ENCODE measurements at regions not wholly inside any gene's neighbourhood (a gene's known extent, or its start where the extent isn't known, plus 50 kb on each side); places are given as distances from the start of the nearest gene placed in this dataset.

DNA sequence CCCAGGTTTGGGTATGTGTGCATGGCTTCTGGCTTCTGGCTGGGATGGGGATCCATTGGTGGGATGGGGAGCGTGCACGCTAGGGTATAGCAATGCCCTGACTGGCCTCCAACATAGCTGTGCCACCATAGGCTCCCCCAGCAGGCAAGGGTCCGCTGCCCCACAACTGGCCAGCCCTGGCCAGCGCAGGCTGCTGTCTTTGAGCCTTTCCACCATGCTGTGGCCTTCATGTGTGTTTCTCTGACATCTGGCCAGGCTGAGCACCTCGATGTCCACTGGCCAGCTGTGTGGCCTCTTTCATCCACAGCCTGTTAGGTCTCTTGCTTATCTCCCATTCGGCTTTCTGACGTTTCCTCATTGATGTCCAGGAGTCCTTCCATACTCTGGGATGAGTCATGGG is 231.3 kb downstream of the NDUFA10 start:
- Histone ChIP-seq H4K20me1 (ENCODE audit: control insufficient read depth, insufficient read depth) (no peaks in the 10 kb centered on the region), H3K27ac (ENCODE audit: control insufficient read depth, insufficient read depth) (no peak overlapping the region), H3K4me1 (ENCODE audit: control insufficient read depth, insufficient read depth, low read length) (no peaks in the 10 kb centered on the region), H3K4me2 (ENCODE audit: control insufficient read depth, insufficient read depth) (no peak overlapping the region), H3K27me3 (replicated peaks in 1 of 2; ENCODE audit: control insufficient read depth in 2 of 2, insufficient read depth in 2 of 2, low read length in 1 of 2) (0 out of 4 replicates have a peak, but pooled peaks cover 0 to 1% of the 10 kb centered on the region in 2 experiments), H3K4me3 (no peak overlapping the region), H3K9me3 (replicated peaks; ENCODE audit: control insufficient read depth, insufficient read depth, low read length) (no peaks in the 10 kb centered on the region), H3K79me2 (ENCODE audit: control insufficient read depth, insufficient read depth, low read length) (no peaks in the 10 kb centered on the region), H3K9ac (ENCODE audit: control insufficient read depth, insufficient read depth, low read length) (no peak overlapping the region), H3K36me3 (ENCODE audit: control insufficient read depth in 2 of 2, insufficient read depth in 2 of 2, low read length in 1 of 2) (no peaks in the 10 kb centered on the region), H2AFZ (ENCODE audit: control insufficient read depth, low read depth, low read length) (no peak overlapping the region)
- FAIRE-seq, result no peak
- BruUV-seq (replicated peaks), result no TSS peak
- DNase-seq (ENCODE audit: low read depth, low spot score), result no peak
- POLR2A ChIA-PET, result no interaction called here
- RAD21 ChIA-PET (ENCODE audit: unreplicated experiment), result no interaction called here
- in situ Hi-C loops (cut with MboI), result no loop called here
- SMC1A ChIA-PET (ENCODE audit: uncharacterized antibody, unreplicated experiment), result no interaction called here
- TF ChIP-seq SIN3A (IDR thresholded peaks at IDR 0.05; ENCODE audit: low read depth, low read length), result no peak
- CTCF ChIA-PET, result no interaction called here
- intact Hi-C loops (cut with micrococcal nuclease; ENCODE audit: unreplicated experiment), result no loop called here
- WGBS (ENCODE audit: insufficient coverage, insufficient replicate concordance, low lambda C conversion rate, missing lambda C conversion rate), result 34% methylated on average over 7 of the region's 7 CpGs
- ATAC-seq, result no peak

GRCh38 chr2:239793086-239793485 is 232.1 kb downstream of the NDUFA10 start:
- intact Hi-C loops (cut with micrococcal nuclease; ENCODE audit: unreplicated experiment), result no loop called here
- H3K36me3 ChIP-seq (ENCODE audit: control insufficient read depth in 2 of 2, insufficient read depth in 2 of 2, low read length in 1 of 2), result no peaks in the 10 kb centered on the region
- DNase-seq (ENCODE audit: low read depth, low spot score), result no peak
- no peaks in the 10 kb centered on the region for H3K4me1 ChIP-seq (ENCODE audit: control insufficient read depth, insufficient read depth, low read length)
- H3K9ac ChIP-seq (ENCODE audit: control insufficient read depth, insufficient read depth, low read length), result no peak overlapping the region
- ChIA-PET CTCF (no interaction called here), SMC1A (ENCODE audit: uncharacterized antibody, unreplicated experiment) (no interaction called here), RAD21 (ENCODE audit: unreplicated experiment) (no interaction called here), POLR2A (no interaction called here)
- WGBS (ENCODE audit: insufficient coverage, insufficient replicate concordance, low lambda C conversion rate, missing lambda C conversion rate), result 31% methylated on average over 5 of the region's 5 CpGs
- no peak overlapping the region for H3K4me3 ChIP-seq
- no peak for ATAC-seq
- BruUV-seq (replicated peaks), result no TSS peak
- no peak overlapping the region for H3K27ac ChIP-seq (ENCODE audit: control insufficient read depth, insufficient read depth)
- no peak overlapping the region for H2AFZ ChIP-seq (ENCODE audit: control insufficient read depth, low read depth, low read length)
- in situ Hi-C loops (cut with MboI), result no loop called here
- no peak for FAIRE-seq
- H3K4me2 ChIP-seq (ENCODE audit: control insufficient read depth, insufficient read depth), result no peak overlapping the region
- 0 out of 4 replicates have a peak, but pooled peaks cover 0 to 1% of the 10 kb centered on the region in 2 experiments for H3K27me3 ChIP-seq (replicated peaks in 1 of 2; ENCODE audit: control insufficient read depth in 2 of 2, insufficient read depth in 2 of 2, low read length in 1 of 2)
- H3K9me3 ChIP-seq (replicated peaks; ENCODE audit: control insufficient read depth, insufficient read depth, low read length), result no peaks in the 10 kb centered on the region
- H4K20me1 ChIP-seq (ENCODE audit: control insufficient read depth, insufficient read depth), result no peaks in the 10 kb centered on the region
- H3K79me2 ChIP-seq (ENCODE audit: control insufficient read depth, insufficient read depth, low read length), result no peaks in the 10 kb centered on the region
- TF ChIP-seq ZSCAN29 (IDR thresholded peaks at IDR 0.05) (no peak), POLR2AphosphoS2 (IDR thresholded peaks at IDR 0.05; ENCODE audit: low read depth, low read length) (no peak), RAD51 (IDR thresholded peaks at IDR 0.05) (no peak), BCL11A (IDR thresholded peaks at IDR 0.05; ENCODE audit: low read depth, low read length) (no peak), POLR2A (IDR thresholded peaks at IDR 0.05; ENCODE audit: low read depth, low read length) (no peak), ZNF384 (IDR thresholded peaks at IDR 0.05; ENCODE audit: borderline replicate concordance, low read depth, low read length) (no peak), EGR1 (IDR thresholded peaks at IDR 0.05; ENCODE audit: borderline replicate concordance in 1 of 2, low read depth in 2 of 2, low read length in 2 of 2) (no peak), IKZF2 (IDR thresholded peaks at IDR 0.05) (no peak), SREBF1 (IDR thresholded peaks at IDR 0.05; ENCODE audit: low read length) (no peak), ZNF207 (IDR thresholded peaks at IDR 0.05; ENCODE audit: borderline replicate concordance) (no peak), HDAC2 (IDR thresholded peaks at IDR 0.05) (no peak), GABPA (IDR thresholded peaks at IDR 0.05; ENCODE audit: low read depth) (no peak), KLF5 (IDR thresholded peaks at IDR 0.05; ENCODE audit: partially characterized antibody) (no peak), WRNIP1 (IDR thresholded peaks at IDR 0.05; ENCODE audit: borderline replicate concordance, low read depth, low read length) (no peak), HDAC6 (IDR thresholded peaks at IDR 0.05; ENCODE audit: unreplicated experiment) (no peak), TAF1 (IDR thresholded peaks at IDR 0.05; ENCODE audit: borderline replicate concordance, low read depth, low read length) (no peak)
- TF ChIP-seq, protein P1, sequence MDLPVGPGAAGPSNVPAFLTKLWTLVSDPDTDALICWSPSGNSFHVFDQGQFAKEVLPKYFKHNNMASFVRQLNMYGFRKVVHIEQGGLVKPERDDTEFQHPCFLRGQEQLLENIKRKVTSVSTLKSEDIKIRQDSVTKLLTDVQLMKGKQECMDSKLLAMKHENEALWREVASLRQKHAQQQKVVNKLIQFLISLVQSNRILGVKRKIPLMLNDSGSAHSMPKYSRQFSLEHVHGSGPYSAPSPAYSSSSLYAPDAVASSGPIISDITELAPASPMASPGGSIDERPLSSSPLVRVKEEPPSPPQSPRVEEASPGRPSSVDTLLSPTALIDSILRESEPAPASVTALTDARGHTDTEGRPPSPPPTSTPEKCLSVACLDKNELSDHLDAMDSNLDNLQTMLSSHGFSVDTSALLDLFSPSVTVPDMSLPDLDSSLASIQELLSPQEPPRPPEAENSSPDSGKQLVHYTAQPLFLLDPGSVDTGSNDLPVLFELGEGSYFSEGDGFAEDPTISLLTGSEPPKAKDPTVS (IDR thresholded peaks at IDR 0.05; ENCODE audit: low read depth, low read length), result no peak
- TF ChIP-seq, protein P2, sequence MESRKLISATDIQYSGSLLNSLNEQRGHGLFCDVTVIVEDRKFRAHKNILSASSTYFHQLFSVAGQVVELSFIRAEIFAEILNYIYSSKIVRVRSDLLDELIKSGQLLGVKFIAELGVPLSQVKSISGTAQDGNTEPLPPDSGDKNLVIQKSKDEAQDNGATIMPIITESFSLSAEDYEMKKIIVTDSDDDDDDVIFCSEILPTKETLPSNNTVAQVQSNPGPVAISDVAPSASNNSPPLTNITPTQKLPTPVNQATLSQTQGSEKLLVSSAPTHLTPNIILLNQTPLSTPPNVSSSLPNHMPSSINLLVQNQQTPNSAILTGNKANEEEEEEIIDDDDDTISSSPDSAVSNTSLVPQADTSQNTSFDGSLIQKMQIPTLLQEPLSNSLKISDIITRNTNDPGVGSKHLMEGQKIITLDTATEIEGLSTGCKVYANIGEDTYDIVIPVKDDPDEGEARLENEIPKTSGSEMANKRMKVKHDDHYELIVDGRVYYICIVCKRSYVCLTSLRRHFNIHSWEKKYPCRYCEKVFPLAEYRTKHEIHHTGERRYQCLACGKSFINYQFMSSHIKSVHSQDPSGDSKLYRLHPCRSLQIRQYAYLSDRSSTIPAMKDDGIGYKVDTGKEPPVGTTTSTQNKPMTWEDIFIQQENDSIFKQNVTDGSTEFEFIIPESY (IDR thresholded peaks at IDR 0.05), result no peak

Measured in GM12878 (cell line).